GM18517 (cell line): ENCODE measurements at regions not wholly inside any gene's neighbourhood (a gene's known extent, or its start where the extent isn't known, plus 50 kb on each side); places are given as distances from the start of the nearest gene placed in this dataset.
A peak's percentile ranks its signal among the peaks of the same experiment; 100 is the strongest.
"Not testable (repeated sequence)": the region's sequence is repeated elsewhere in the genome, so short reads cannot be mapped to it uniquely, and the experiment has no call there.

Experiments
- ATAC-seq: cut with Tn5 transposase; IDR thresholded peaks from one replicate; pipeline ENCODE4 v1.9.1; 2021; ENCODE audit warnings: mild to moderate bottlenecking, moderate library complexity; ENCODE audit not compliant: unreplicated experiment

GRCh38 chr2:101645886-101646285 is 51.6 kb upstream of the MAP4K4 start:
- not testable (repeated sequence) for ATAC-seq

DNA sequence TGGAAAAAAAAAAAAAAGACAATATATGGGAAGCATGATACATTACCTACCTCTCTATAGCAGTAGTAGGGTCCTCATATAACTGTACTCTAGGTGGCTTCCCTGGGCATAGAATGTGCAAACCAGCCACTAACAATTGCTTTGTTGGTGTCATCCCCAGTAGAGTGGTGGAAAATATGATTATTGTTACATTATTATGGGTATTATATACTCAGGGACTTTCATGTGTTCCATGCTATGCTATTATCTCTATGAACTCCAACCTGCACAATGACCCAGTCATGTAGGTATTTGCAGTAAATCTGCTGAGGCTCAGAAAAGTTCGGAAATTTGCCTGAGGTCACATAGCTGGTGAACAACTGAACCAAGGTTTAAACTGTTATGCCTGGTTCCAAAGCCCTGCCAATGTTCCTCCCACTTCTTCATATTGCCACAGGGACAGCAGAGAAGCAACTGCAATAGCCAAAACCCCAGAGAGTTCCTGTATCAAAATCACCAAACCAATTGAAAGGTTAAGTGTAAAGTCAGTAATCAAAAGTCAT is 52.6 kb upstream of the MAP4K4 start:
- ATAC-seq: no peak

DNA sequence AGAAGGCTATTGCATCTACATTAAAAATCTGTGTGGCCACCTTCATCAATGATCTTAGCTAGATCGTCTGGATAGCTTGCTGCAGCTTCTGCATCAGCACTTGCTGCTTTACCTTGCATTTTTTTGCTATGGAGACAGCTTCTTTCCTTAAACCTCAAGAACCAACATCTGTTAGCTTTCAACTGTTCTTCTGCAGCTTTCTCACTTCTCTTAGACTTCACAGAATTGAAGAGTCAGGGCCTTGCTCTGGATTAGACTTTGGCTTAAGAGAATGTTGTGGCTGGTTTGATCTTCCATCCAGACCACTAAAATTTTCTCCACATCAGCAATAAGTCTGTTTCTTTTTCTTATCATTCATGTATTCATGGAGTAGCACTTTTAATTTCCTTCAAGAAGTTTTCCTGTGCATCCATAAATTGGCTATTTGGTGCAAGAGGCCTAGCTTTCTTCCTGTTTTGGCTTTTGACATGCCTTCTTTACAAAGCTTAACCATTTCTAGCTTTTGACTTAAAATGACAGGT is 54.4 kb upstream of the MAP4K4 start:
- no peak for ATAC-seq

- no peak for ATAC-seq
These were observed 58.5 kb upstream of the MAP4K4 start for GRCh38 chr2:101638817-101639605.

DNA sequence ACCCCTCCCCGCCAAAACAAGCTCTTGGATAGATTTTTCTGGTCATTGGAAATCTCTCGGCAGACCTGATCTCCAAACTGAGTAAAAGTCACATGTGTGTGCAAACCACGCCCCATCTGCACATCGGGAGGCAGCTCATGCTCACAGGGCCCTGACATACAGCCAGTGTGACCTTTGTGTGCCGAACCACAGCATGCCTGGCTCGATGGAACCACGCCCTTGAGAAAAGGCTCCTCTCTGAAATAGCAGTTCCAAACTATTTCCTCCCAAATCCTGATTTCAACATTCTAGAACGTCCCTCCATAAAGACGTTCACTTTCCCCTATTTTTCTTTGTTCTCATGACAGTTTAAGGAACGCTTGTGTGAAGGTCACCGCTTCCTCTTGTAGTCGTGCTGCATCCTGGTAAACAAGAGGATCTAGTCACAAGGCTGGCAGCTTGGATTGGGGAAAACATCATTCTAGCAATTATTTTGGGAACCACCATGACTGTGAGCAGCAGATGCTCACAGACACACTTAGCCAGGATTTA is 59.3 kb upstream of the MAP4K4 start:
- ATAC-seq: no peak

GRCh38 chr2:101630224-101630949 is 67.1 kb upstream of the MAP4K4 start:
- ATAC-seq: no peak

DNA sequence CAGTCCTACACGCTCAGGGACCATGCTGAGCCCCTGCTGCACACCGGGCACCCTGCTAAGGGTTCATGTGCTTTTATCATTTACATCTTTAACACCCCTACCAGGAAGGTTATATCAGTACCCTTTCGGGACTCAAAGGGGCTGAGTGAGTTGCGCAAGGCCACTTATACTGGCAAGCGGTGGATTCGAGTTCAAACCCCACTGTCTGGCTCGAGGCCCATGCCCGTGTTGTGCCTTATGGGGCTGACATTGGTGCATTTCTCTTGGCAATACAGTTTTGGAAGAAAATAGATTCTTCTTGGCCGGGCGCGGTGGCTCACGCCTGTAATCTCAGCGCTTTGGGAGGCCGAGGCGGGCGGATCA is 69.5 kb upstream of the MAP4K4 start:
- no peak for ATAC-seq

GRCh38 chr2:101627285-101628029 is 70.0 kb upstream of the MAP4K4 start:
- no peak for ATAC-seq

GRCh38 chr2:101625814-101626213 is 71.7 kb upstream of the MAP4K4 start:
- not testable (repeated sequence) for ATAC-seq

GRCh38 chr2:101625387-101625786 is 72.1 kb upstream of the MAP4K4 start:
- no peak for ATAC-seq

DNA sequence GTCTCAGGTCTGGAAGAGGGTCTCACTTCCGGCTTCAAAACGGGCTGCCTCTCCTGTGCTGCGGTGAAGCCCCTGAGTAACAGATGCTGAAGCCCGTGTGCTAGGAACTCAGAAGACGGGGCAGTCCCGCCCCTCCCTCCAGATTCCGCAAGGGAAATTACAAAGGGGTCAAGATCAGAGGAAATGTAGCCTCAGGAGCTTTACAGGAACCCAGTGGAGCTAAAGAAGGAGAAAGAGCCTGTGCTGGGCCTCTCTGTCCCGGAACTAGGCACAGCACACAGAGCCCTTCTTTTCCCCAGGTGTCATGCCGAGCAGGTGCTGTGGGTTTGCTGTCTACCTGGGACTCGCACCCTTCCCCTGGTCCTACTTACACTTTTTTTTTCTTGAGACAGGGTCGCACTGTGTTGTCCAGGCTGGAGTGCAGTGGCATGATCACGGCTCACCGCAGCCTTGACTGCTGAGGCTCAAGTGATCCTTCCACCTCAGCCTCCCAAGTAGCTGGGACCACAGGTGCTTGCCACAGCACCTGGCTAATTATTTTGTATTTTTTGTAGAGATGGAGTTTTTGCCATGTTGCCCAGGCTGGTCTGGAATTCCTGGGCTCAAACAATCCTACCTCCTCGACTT is 72.7 kb upstream of the MAP4K4 start:
- no peak for ATAC-seq

- peak; percentile 64 for ATAC-seq
These were observed 74.4 kb upstream of the MAP4K4 start for GRCh38 chr2:101623031-101623521.

DNA sequence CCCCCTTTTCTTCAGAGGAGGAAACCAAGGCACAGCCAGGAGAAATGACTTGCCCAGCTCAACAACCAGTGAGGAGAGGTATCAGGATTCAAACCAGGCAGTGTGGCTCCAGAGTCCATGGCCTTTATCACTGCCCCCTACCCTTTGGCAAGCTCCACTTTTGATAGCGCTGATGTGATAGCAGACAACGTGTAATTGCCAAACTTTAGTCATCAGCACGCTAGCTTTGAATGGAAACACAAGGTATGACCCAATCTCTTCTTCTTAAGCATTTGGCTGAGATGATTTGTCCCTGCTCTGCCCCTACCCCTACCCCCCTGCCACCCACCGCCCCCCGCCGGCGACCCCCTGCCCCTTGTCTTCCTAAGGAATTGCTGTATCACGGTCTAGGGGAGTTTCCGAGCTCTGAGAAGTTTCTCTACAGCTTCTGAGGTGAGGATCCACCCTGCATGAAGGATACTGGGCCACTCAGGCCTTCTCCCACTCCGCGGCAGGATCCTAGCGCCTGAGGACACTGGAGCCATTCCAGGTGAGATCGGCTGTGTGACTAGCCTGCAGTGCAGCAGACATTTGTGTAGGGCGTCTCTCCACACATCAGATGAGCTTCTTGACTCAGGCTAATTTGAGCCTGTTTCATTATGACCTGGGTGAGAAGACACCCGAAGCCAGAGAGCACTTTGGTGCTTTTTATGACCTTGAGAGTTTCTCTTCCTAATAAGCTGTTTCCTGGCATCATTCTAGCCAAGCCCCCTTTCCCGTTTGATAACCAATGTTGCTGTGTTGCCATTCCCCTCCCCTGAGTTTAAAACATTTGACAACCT is 75.1 kb upstream of the MAP4K4 start:
- ATAC-seq: peak; percentile 89

- ATAC-seq: no peak
These were observed 78.3 kb upstream of the MAP4K4 start for GRCh38 chr2:101619191-101619591.

DNA sequence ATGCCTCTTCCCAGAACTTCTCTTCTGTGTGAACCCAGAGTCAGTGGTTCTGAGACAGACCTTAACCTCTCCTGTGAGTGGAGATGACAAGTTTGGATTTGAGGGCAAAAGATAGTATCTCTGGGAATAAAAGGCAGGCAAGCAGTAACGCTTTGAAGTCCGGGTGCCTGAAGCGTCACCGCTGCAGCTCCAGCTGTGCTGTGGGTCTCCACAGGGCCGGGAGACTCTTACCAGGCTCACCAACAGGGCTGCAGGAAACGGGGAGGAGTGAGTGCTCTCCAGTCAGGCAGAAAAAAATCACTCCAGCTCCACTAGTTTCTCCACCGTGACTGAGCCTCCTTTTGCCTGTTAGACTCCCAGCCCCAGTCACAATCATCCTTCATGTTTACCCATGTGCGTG is 79.7 kb upstream of the MAP4K4 start:
- no peak for ATAC-seq

- ATAC-seq: no peak
These were observed 80.3 kb upstream of the MAP4K4 start for GRCh38 chr2:101617188-101617587.

DNA sequence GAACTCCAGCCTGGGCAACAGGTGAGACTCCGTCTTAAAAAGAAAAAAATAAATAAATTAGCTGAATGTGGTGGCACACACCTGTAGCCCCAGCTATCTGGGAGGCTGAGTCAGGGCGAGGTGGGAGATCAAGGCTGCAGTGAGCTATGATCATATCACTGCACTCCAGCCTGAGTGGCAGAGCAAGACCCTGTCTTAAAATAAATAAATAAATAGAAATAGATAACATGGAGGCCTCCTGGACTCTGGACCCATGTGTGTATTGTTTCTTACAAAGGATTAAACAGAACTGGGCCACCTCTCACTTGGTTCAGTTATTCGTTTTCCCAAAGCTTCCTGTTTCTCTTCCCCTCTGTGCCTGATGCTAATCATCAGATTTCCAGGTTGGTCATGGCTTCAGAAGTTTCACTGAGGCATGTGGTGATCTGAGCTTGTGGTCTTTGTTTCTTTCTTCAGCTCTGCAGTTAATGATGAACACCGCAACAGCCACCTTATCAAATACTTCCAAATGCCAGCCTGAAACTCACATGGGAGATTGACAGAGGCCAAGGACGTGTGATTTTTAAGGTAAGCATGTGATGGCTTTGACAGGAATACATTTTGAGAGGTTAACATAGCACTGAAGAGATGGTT is 83.3 kb upstream of the MAP4K4 start:
- no peak for ATAC-seq

GRCh38 chr2:101613056-101613704 is 84.3 kb upstream of the MAP4K4 start:
- no peak for ATAC-seq
